ENCODE measurements at regions not wholly inside any gene's neighbourhood (a gene's known extent, or its start where the extent isn't known, plus 50 kb on each side); places are given as distances from the start of the nearest gene placed in this dataset.
A peak's percentile ranks its signal among the peaks of the same experiment; 100 is the strongest.

GRCh38 chr9:113737517-113738271, 138.4 kb upstream of the ZNF618 start:
- no peak overlapping the region for H4K91ac ChIP-seq (replicated peaks; ENCODE audit: insufficient read length, low read length)
- H2BK20ac ChIP-seq (ENCODE audit: low read length): no peak overlapping the region
- no peak overlapping the region for H4K8ac ChIP-seq (ENCODE audit: extremely low read depth, insufficient read depth, low read length)
- H4K5ac ChIP-seq (ENCODE audit: insufficient read length, low read depth, low read length): no peak overlapping the region
- H2AFZ ChIP-seq (ENCODE audit: low read length): no peak overlapping the region; the same call in 1 of the 2 replicates
- no peak overlapping the region for H3K14ac ChIP-seq (ENCODE audit: insufficient read length)
- no peak overlapping the region for H2BK5ac ChIP-seq (ENCODE audit: low read depth, low read length)
- H3K9ac ChIP-seq (replicated peaks in 1 of 4; ENCODE audit: extremely low read depth in 1 of 4, low read depth in 3 of 4, low read length in 3 of 4): no peak overlapping the region
- no peak overlapping the region for H3K4me2 ChIP-seq (ENCODE audit: insufficient read depth in 1 of 2, low read depth in 2 of 2, low read length in 2 of 2)
- H3K18ac ChIP-seq (ENCODE audit: extremely low read depth, low read length): peak overlapping the region; percentile 24; the same call in 1 of the 2 replicates
- H4K20me1 ChIP-seq (replicated peaks in 1 of 2; ENCODE audit: control insufficient read depth in 1 of 2, insufficient read depth in 2 of 2, low read length in 2 of 2): no peaks in the 10 kb centered on the region
- FAIRE-seq (peak; percentile 94), DNase-seq (ENCODE audit: low read depth in 1 of 2, low spot score in 2 of 2) (peak in 1 of 2 experiments; percentile 85)
- H3K79me2 ChIP-seq (ENCODE audit: control insufficient read depth in 1 of 2, insufficient read depth in 2 of 2, low read length in 2 of 2): no peaks in the 10 kb centered on the region
- ChIA-PET POLR2A (ENCODE audit: partially characterized antibody) (interaction anchor here (1.4 kb wide), 2 partner anchors 21 to 32 kb away, joined by 3 read pairs; no protein-coding TSS in a partner anchor), CTCF (ENCODE audit: partially characterized antibody) (interaction anchor here (0.8 to 2.7 kb wide), 48 partner anchors 8 to 450 kb away, joined by 3 to 16 read pairs (median 4); no protein-coding TSS in a partner anchor)
- no peak overlapping the region for H2BK15ac ChIP-seq (ENCODE audit: low read length)
- H3K9me3 ChIP-seq (ENCODE audit: insufficient read depth in 2 of 2, low read depth in 1 of 2, low read length in 1 of 2): no peaks in the 10 kb centered on the region; a peak in 1 of 4 replicates
- H3K27me3 ChIP-seq (replicated peaks in 1 of 4; ENCODE audit: control insufficient read depth in 3 of 4, extremely low read depth in 1 of 4, insufficient read depth in 3 of 4, low read length in 3 of 4): no peaks in the 10 kb centered on the region
- no peak overlapping the region for H2BK12ac ChIP-seq (ENCODE audit: low read depth, low read length)
- peaks cover 0 to 11% (median 4%) of the 10 kb centered on the region in 4 experiments; a peak in 5 of 7 replicates for H3K4me1 ChIP-seq (replicated peaks in 1 of 4; ENCODE audit: control insufficient read depth in 3 of 4, insufficient read depth in 4 of 4, low read length in 3 of 4)
- H3K4ac ChIP-seq (replicated peaks; ENCODE audit: insufficient read length, low read depth, low read length): no peak overlapping the region
- H3K4me3 ChIP-seq (ENCODE audit: extremely low read depth in 1 of 4, insufficient read depth in 2 of 4, low read depth in 3 of 4, low read length in 4 of 4): no peak overlapping the region
- 29% methylated on average over 6 of the region's 6 CpGs; no CpG with 5 or more reads in 1 of the 2 experiments for WGBS, 2 experiments (ENCODE audit: extremely low coverage in 1 of 2, insufficient coverage in 1 of 2, insufficient read length in 1 of 2, insufficient replicate concordance in 2 of 2, low coverage in 1 of 2, low lambda C conversion rate in 2 of 2, missing lambda C conversion rate in 1 of 2)
- H3K36me3 ChIP-seq (ENCODE audit: control insufficient read depth in 2 of 4, insufficient read depth in 4 of 4, low read length in 3 of 4): no peaks in the 10 kb centered on the region
- no peak overlapping the region for H3K56ac ChIP-seq (replicated peaks; ENCODE audit: insufficient read length, low read depth, low read length)
- no peak overlapping the region for H2AK5ac ChIP-seq (ENCODE audit: low read depth, low read length)
- H2BK120ac ChIP-seq (replicated peaks; ENCODE audit: low read depth, low read length): no peak overlapping the region
- no peak overlapping the region for H3K23ac ChIP-seq (ENCODE audit: insufficient read length)
- no peaks in the 10 kb centered on the region for H3K23me2 ChIP-seq (ENCODE audit: low read depth, low read length)
- H3K27ac ChIP-seq (ENCODE audit: low read depth, low read length): no peak overlapping the region
- no peaks in the 10 kb centered on the region for H3K79me1 ChIP-seq (ENCODE audit: low read depth, low read length)
- TF ChIP-seq RAD21 (IDR thresholded peaks at IDR 0.05 in 1 of 2, conservative IDR thresholded peaks at IDR 0.05 in 1 of 2; ENCODE audit: low read depth in 2 of 2, low read length in 2 of 2) (peak; percentile 93 to 96), CHD1 (IDR thresholded peaks at IDR 0.05; ENCODE audit: low read depth, low read length) (no peak)
